ENCODE measurements at regions not wholly inside any gene's neighbourhood (a gene's known extent, or its start where the extent isn't known, plus 50 kb on each side); places are given as distances from the start of the nearest gene placed in this dataset.
"Not testable (repeated sequence)": the region's sequence is repeated elsewhere in the genome, so short reads cannot be mapped to it uniquely, and the experiment has no call there.

DNA sequence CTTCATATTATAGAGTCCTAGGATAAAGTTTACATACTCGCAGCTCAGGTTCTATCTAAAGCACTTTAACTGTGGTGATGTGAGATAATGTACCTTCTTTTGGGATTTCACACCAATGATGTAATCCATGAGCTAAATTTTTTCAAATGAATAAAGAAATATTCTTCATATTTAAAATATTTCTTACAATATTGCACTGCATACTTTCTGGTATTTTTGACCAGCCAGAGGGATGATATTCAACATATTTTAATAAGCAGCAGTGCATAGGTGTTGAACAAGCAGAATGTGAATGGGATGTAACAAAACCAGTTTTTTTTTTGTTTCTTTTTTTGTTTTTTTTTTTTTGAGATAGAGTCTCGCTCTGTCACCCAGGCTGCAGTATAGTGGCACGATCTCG, 73.2 kb upstream of the TRIM24 start:
- TF ChIP-seq, protein P1, sequence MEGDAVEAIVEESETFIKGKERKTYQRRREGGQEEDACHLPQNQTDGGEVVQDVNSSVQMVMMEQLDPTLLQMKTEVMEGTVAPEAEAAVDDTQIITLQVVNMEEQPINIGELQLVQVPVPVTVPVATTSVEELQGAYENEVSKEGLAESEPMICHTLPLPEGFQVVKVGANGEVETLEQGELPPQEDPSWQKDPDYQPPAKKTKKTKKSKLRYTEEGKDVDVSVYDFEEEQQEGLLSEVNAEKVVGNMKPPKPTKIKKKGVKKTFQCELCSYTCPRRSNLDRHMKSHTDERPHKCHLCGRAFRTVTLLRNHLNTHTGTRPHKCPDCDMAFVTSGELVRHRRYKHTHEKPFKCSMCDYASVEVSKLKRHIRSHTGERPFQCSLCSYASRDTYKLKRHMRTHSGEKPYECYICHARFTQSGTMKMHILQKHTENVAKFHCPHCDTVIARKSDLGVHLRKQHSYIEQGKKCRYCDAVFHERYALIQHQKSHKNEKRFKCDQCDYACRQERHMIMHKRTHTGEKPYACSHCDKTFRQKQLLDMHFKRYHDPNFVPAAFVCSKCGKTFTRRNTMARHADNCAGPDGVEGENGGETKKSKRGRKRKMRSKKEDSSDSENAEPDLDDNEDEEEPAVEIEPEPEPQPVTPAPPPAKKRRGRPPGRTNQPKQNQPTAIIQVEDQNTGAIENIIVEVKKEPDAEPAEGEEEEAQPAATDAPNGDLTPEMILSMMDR (conservative IDR thresholded peaks at IDR 0.05; ENCODE audit: low read depth, low read length), result no peak
- no peak for DNase-seq (ENCODE audit: low read depth)
- no peak overlapping the region for H3K4me3 ChIP-seq (ENCODE audit: low read depth, low read length)

DNA sequence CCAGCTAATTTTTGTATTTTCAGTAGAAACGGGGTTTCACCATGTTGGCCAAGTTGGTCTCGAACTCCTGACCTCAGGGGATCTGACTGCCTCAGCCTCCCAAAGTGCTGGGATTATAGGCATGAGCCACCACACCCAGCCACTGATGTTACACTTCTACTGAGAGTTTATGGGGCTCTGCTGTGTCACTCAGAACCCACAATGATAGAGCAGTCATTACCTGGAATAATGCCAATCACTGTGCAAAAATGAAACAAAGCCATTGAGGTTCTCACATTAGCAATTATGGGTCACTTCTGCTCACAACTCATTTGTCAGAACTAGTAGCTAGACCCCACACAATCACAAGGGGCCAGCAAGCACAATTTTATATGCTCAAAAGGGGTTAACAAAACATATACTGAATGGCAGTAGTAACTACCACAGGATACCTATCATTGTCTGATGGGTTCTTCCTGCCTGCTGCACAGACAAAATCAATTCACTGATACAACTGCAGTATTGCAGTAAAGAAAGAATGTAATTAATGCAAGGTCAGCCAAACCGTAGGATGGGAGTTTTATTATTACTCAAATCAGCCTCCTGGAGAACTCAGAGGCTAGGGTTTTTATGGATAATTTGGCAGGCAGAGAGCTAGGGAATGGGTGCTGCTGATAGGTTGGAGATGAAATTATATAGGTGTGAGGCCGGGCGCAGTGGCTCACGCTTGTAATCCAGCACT, 72.1 kb upstream of the TRIM24 start:
- TF ChIP-seq, protein P1 (conservative IDR thresholded peaks at IDR 0.05; ENCODE audit: low read depth, low read length), result no peak
- no peak for DNase-seq (ENCODE audit: low read depth)

DNA sequence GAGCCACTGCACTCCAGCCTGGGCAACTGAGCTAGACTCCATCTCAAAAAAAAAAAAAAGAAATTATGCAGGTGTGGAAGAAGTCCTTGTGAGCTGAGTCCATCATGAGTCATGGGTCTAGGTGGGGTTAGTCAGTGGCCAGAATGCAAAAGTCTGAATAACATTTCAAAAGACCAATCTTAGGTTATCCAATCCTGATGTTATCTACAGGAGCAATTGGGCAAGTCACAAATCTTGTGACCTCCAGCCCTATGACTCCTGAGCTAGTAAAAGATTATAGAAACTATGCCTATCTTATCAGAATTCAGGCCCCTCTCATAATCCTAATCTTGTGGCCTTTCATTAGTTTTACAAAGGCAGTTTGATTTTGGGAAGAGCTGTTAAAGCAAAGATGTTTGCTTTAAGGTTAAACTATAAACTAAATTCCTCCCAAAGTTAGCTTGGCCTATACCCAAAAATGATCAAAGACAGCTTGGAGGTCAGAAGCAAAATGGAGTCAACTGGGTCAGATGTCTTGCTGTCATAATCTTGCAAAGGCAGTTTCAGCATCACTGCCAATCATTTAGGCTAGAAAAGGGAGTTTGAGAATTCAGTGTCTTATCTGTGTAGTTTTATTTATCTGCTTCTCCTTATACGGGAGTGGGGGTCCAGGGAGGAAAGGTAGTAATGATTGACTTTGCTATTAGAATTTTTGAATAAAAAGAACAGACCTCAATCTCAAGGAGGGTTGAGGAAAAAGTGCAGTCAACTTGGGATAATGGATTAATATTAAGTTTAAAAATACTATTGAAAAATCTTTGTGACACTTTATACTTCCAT, 71.2 kb upstream of the TRIM24 start:
- TF ChIP-seq, protein P1 (conservative IDR thresholded peaks at IDR 0.05; ENCODE audit: low read depth, low read length), result no peak
- no peak overlapping the region for H3K4me3 ChIP-seq (ENCODE audit: low read depth, low read length)
- no peak for DNase-seq (ENCODE audit: low read depth)

More for the DNA sequence above, 72.1 kb upstream of the TRIM24 start:
- no peak overlapping the region for H3K4me3 ChIP-seq (ENCODE audit: low read depth, low read length)

- H3K4me3 ChIP-seq (ENCODE audit: low read depth, low read length), result no peak overlapping the region
- TF ChIP-seq, protein P1 (conservative IDR thresholded peaks at IDR 0.05; ENCODE audit: low read depth, low read length), result no peak
- no peak for DNase-seq (ENCODE audit: low read depth)
Observed at GRCh38 chr7:138395763-138396162, 64.3 kb upstream of the TRIM24 start.

DNA sequence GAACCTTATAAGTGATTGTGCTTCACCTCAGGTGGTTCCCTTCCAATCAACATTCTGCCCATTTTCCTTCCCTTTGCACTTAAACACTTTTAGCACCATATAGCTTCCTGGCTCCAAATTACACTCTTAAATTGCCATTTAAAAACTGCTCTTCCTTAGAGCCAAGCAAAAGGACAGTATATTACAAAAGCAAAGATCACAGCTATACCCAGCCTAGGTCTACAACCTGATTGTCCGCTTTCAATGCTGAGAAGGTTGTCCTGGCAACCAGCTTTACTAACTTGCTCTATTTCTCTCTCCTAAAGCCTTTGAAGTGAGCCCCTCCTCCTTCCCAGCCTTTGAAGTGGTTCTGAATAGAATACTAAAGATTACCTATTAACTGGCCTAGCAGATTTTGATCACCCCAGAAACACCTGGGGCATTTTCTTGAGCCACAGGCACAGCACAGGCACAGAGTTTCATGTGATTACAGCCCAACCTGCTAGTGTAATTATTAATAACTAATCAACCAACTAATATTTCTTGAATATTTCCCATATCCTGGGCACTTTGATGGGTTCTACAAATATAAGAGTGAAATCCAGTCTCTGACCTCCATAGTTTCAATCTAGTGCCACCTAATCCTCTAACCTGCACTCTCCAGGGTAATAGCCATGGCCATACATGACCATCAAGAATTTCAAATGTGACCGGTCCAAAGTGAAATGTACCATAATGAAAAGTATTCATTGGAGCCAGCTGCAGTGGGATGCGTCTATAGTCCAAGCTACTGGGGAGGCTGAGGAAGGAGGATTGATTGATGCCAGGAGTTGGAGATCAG, 63.6 kb upstream of the TRIM24 start:
- TF ChIP-seq, protein P1 (conservative IDR thresholded peaks at IDR 0.05; ENCODE audit: low read depth, low read length), result no peak
- H3K4me3 ChIP-seq (ENCODE audit: low read depth, low read length), result no peak overlapping the region
- peak; percentile 75 for DNase-seq (ENCODE audit: low read depth)

DNA sequence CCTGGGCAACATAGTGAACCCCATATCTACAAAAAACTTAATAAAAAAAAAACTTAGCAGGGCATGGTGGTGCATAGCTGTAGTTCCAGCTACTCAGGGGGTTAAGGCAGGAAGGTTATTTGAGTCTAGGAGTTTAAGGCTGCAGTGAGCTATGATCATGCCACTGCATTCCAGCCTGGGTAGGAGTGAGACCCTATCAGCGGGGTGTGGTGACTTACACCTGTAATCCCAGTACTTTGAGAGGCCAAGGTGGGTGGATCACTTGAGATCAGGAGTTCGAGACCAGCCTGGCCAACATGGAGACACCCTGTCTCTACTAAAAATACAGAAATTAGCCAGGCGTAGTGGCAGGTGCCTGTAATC, 63.0 kb upstream of the TRIM24 start:
- not testable (repeated sequence) for DNase-seq (ENCODE audit: low read depth); H3K4me3 ChIP-seq (ENCODE audit: low read depth, low read length)

GRCh38 chr7:138398857-138399256, 61.2 kb upstream of the TRIM24 start:
- TF ChIP-seq, protein P1 (conservative IDR thresholded peaks at IDR 0.05; ENCODE audit: low read depth, low read length), result no peak
- H3K4me3 ChIP-seq (ENCODE audit: low read depth, low read length), result no peak overlapping the region
- no peak for DNase-seq (ENCODE audit: low read depth)
